ENCODE measurements at regions not wholly inside any gene's neighbourhood (a gene's known extent, or its start where the extent isn't known, plus 50 kb on each side); places are given as distances from the start of the nearest gene placed in this dataset.
A peak's percentile ranks its signal among the peaks of the same experiment; 100 is the strongest.

- H2BK15ac ChIP-seq (ENCODE audit: low read depth, low read length), result no peak overlapping the region
- ATAC-seq (ENCODE audit: low read depth), result no peak
- dilution Hi-C loops (cut with HindIII; ENCODE audit: low sequenced_read_pairs, unreplicated experiment), result no loop called here
Measured at GRCh38 chr22:48055185-48055584, 1292.7 kb downstream of the TBC1D22A start.

More at GRCh38 chr22:48055185-48055584, 1292.7 kb downstream of the TBC1D22A start:
- H3K56ac ChIP-seq (ENCODE audit: extremely low read depth, insufficient read depth, low read length), result no peak overlapping the region
- TF ChIP-seq MAZ (IDR thresholded peaks at IDR 0.05; ENCODE audit: borderline replicate concordance, low read depth, low read length) (no peak), BHLHE40 (IDR thresholded peaks at IDR 0.05; ENCODE audit: low read depth, low read length) (no peak), MXI1 (IDR thresholded peaks at IDR 0.05; ENCODE audit: borderline replicate concordance, low read depth, low read length) (no peak), SMC3 (IDR thresholded peaks at IDR 0.05; ENCODE audit: low read depth, low read length) (no peak), USF2 (IDR thresholded peaks at IDR 0.05; ENCODE audit: low read depth, low read length) (no peak), CHD1 (IDR thresholded peaks at IDR 0.05; ENCODE audit: low read depth, low read length) (no peak), ELK1 (IDR thresholded peaks at IDR 0.05; ENCODE audit: borderline replicate concordance, low read depth, low read length) (no peak), CTCF (conservative IDR thresholded peaks at IDR 0.05; ENCODE audit: low read depth, low read length) (no peak), MAFK (IDR thresholded peaks at IDR 0.05; ENCODE audit: low read depth, low read length) (no peak), RCOR1 (IDR thresholded peaks at IDR 0.05; ENCODE audit: insufficient replicate concordance, low read length) (no peak), FOS (IDR thresholded peaks at IDR 0.05; ENCODE audit: low read depth, low read length) (no peak), CEBPB (IDR thresholded peaks at IDR 0.05; ENCODE audit: low read depth, low read length) (no peak), RFX5 (IDR thresholded peaks at IDR 0.05; ENCODE audit: low read depth, low read length) (no peak)
- ChIA-PET POLR2A (ENCODE audit: unreplicated experiment) (no interaction called here), CTCF (no interaction called here)
- no peak overlapping the region for H3K9ac ChIP-seq (ENCODE audit: low read depth, low read length)
- no peak overlapping the region for H2AK9ac ChIP-seq (replicated peaks; ENCODE audit: low read depth, low read length, poor library complexity)
- H2BK20ac ChIP-seq (ENCODE audit: low read depth, low read length), result no peak overlapping the region
- no peaks in the 10 kb centered on the region for H3K27me3 ChIP-seq (ENCODE audit: control insufficient read depth, insufficient read depth, low read length)
- in situ Hi-C loops (cut with MboI; ENCODE audit: low sequenced_read_pairs), result no loop called here
- 78% methylated on average over 1 of the region's 1 CpG; no CpG with 5 or more reads in 1 of the 2 experiments for WGBS, 2 experiments (ENCODE audit: extremely low coverage in 2 of 2, insufficient read length in 1 of 2)
- BruUV-seq (replicated peaks), result no TSS peak
- no peaks in the 10 kb centered on the region for H3K79me1 ChIP-seq (ENCODE audit: low read depth in 1 of 2, low read length in 2 of 2)
- H4K5ac ChIP-seq (ENCODE audit: low read depth, low read length), result no peak overlapping the region
- no peak overlapping the region for H2AFZ ChIP-seq (replicated peaks; ENCODE audit: low read length, poor library complexity)
- H3K4me3 ChIP-seq (ENCODE audit: insufficient read depth, low read depth, low read length), result no peak overlapping the region
- intact Hi-C loops (cut with micrococcal nuclease), result no loop called here
- no peak overlapping the region for H4K91ac ChIP-seq (ENCODE audit: insufficient read depth, low read depth, low read length)
- H3K4ac ChIP-seq (ENCODE audit: low read depth, low read length), result no peak overlapping the region
- peaks cover 51% of the 10 kb centered on the region for H3K9me3 ChIP-seq (ENCODE audit: control insufficient read depth, insufficient read depth, low read length)
- H3K9me1 ChIP-seq (ENCODE audit: insufficient read depth, low read length), result no peaks in the 10 kb centered on the region
- H2BK5ac ChIP-seq (ENCODE audit: low read depth, low read length, poor library complexity, severe bottlenecking), result peak overlapping the region; percentile 86
- no peak for DNase-seq
- no peak overlapping the region for H4K8ac ChIP-seq (ENCODE audit: low read depth in 2 of 2, low read length in 2 of 2)
- H3K14ac ChIP-seq (replicated peaks; ENCODE audit: low read depth, low read length), result no peak overlapping the region
- no peak overlapping the region for H2BK120ac ChIP-seq (ENCODE audit: low read depth, low read length)
- H3K18ac ChIP-seq (ENCODE audit: low read depth, low read length), result no peak overlapping the region
- no peaks in the 10 kb centered on the region for H3K36me3 ChIP-seq (ENCODE audit: control insufficient read depth, insufficient read depth, low read length)
- H4K20me1 ChIP-seq (ENCODE audit: insufficient read depth, low read length), result no peaks in the 10 kb centered on the region
- no peak overlapping the region for H3K4me2 ChIP-seq (ENCODE audit: low read depth, low read length)
- H3K23ac ChIP-seq (ENCODE audit: low read depth, low read length), result no peak overlapping the region
- H3K4me1 ChIP-seq (ENCODE audit: control insufficient read depth, insufficient read depth, low read length), result no peaks in the 10 kb centered on the region
- no peak overlapping the region for H3K27ac ChIP-seq (ENCODE audit: insufficient read depth, low read length)
- H2AK5ac ChIP-seq (ENCODE audit: low read depth, low read length), result no peak overlapping the region

Data from IMR-90 (cell line).